ENCODE measurements at regions not wholly inside any gene's neighbourhood (a gene's known extent, or its start where the extent isn't known, plus 50 kb on each side); places are given as distances from the start of the nearest gene placed in this dataset.

- Histone ChIP-seq H3K36me3 (ENCODE audit: insufficient read depth, low read length) (no peaks in the 10 kb centered on the region), H3K4me1 (ENCODE audit: insufficient read depth, low read length) (no peaks in the 10 kb centered on the region), H3K27ac (ENCODE audit: low read depth, low read length) (no peak overlapping the region), H3K4me2 (ENCODE audit: low read length) (no peak overlapping the region), H4K20me1 (ENCODE audit: insufficient read depth, low read length) (no peaks in the 10 kb centered on the region), H3K27me3 (ENCODE audit: insufficient read depth, low read length) (no peaks in the 10 kb centered on the region), H3K79me2 (ENCODE audit: insufficient read depth, low read length) (no peaks in the 10 kb centered on the region), H3K9ac (ENCODE audit: low read length) (no peak overlapping the region), H3K9me3 (ENCODE audit: insufficient read depth, low read depth, low read length) (peaks cover 3% of the 10 kb centered on the region), H3K4me3 (ENCODE audit: insufficient read depth, low read depth, low read length) (no peak overlapping the region), H2AFZ (ENCODE audit: low read depth, low read length) (no peak overlapping the region)
- Mint-ChIP-seq H3K4me3 (ENCODE audit: unreplicated experiment) (no peak overlapping the region), H3K27ac (ENCODE audit: unreplicated experiment) (no peak overlapping the region), H3K4me1 (ENCODE audit: low read depth, unreplicated experiment) (peaks cover 8% of the 10 kb centered on the region), H3K9me3 (ENCODE audit: unreplicated experiment) (no peaks in the 10 kb centered on the region), H3K36me3 (ENCODE audit: low read depth, unreplicated experiment) (no peaks in the 10 kb centered on the region), H3K27me3 (ENCODE audit: low read depth, unreplicated experiment) (no peaks in the 10 kb centered on the region)
- TF ChIP-seq EZH2 (IDR thresholded peaks at IDR 0.05; ENCODE audit: insufficient read depth, low read length) (no peak), CTCF (IDR thresholded peaks at IDR 0.05; ENCODE audit: insufficient read depth, low read depth, low read length) (no peak)
- FAIRE-seq (no peak), DNase-seq (ENCODE audit: low read depth) (peak; percentile 56)
Observed at GRCh38 chr2:14745288-14746076, 113.0 kb downstream of the LRATD1 start.

GRCh38 chr2:14746133-14746532 is 113.6 kb downstream of the LRATD1 start:
- H2AFZ ChIP-seq (ENCODE audit: low read depth, low read length) = no peak overlapping the region
- peaks cover 10% of the 10 kb centered on the region for H3K4me1 Mint-ChIP-seq (ENCODE audit: low read depth, unreplicated experiment)
- H3K9ac ChIP-seq (ENCODE audit: low read length) = no peak overlapping the region
- no peak overlapping the region for H3K27ac ChIP-seq (ENCODE audit: low read depth, low read length)
- H3K4me3 Mint-ChIP-seq (ENCODE audit: unreplicated experiment) = no peak overlapping the region
- H3K36me3 ChIP-seq (ENCODE audit: insufficient read depth, low read length) = no peaks in the 10 kb centered on the region
- H3K79me2 ChIP-seq (ENCODE audit: insufficient read depth, low read length) = no peaks in the 10 kb centered on the region
- DNase-seq (ENCODE audit: low read depth) (no peak), FAIRE-seq (no peak)
- no peaks in the 10 kb centered on the region for H3K4me1 ChIP-seq (ENCODE audit: insufficient read depth, low read length)
- H3K4me3 ChIP-seq (ENCODE audit: insufficient read depth, low read depth, low read length) = no peak overlapping the region
- no peaks in the 10 kb centered on the region for H3K36me3 Mint-ChIP-seq (ENCODE audit: low read depth, unreplicated experiment)
- TF ChIP-seq CTCF (IDR thresholded peaks at IDR 0.05; ENCODE audit: insufficient read depth, low read depth, low read length) (no peak), EZH2 (IDR thresholded peaks at IDR 0.05; ENCODE audit: insufficient read depth, low read length) (no peak)
- H3K27me3 Mint-ChIP-seq (ENCODE audit: low read depth, unreplicated experiment) = no peaks in the 10 kb centered on the region
- H3K4me2 ChIP-seq (ENCODE audit: low read length) = no peak overlapping the region
- H4K20me1 ChIP-seq (ENCODE audit: insufficient read depth, low read length) = no peaks in the 10 kb centered on the region
- H3K27ac Mint-ChIP-seq (ENCODE audit: unreplicated experiment) = no peak overlapping the region
- H3K9me3 Mint-ChIP-seq (ENCODE audit: unreplicated experiment) = no peaks in the 10 kb centered on the region
- H3K27me3 ChIP-seq (ENCODE audit: insufficient read depth, low read length) = no peaks in the 10 kb centered on the region
- H3K9me3 ChIP-seq (ENCODE audit: insufficient read depth, low read depth, low read length) = peaks cover 3% of the 10 kb centered on the region

GRCh38 chr2:14747447-14747846 is 114.9 kb downstream of the LRATD1 start:
- Mint-ChIP-seq H3K4me3 (ENCODE audit: unreplicated experiment) (no peak overlapping the region), H3K9me3 (ENCODE audit: unreplicated experiment) (no peaks in the 10 kb centered on the region), H3K27ac (ENCODE audit: unreplicated experiment) (no peak overlapping the region), H3K4me1 (ENCODE audit: low read depth, unreplicated experiment) (peaks cover 10% of the 10 kb centered on the region), H3K27me3 (ENCODE audit: low read depth, unreplicated experiment) (no peaks in the 10 kb centered on the region), H3K36me3 (ENCODE audit: low read depth, unreplicated experiment) (no peaks in the 10 kb centered on the region)
- Histone ChIP-seq H3K9ac (ENCODE audit: low read length) (no peak overlapping the region), H3K27me3 (ENCODE audit: insufficient read depth, low read length) (no peaks in the 10 kb centered on the region), H3K9me3 (ENCODE audit: insufficient read depth, low read depth, low read length) (peaks cover 3% of the 10 kb centered on the region), H3K36me3 (ENCODE audit: insufficient read depth, low read length) (no peaks in the 10 kb centered on the region), H3K4me2 (ENCODE audit: low read length) (no peak overlapping the region), H2AFZ (ENCODE audit: low read depth, low read length) (no peak overlapping the region), H4K20me1 (ENCODE audit: insufficient read depth, low read length) (no peaks in the 10 kb centered on the region), H3K79me2 (ENCODE audit: insufficient read depth, low read length) (no peaks in the 10 kb centered on the region), H3K4me3 (ENCODE audit: insufficient read depth, low read depth, low read length) (no peak overlapping the region), H3K27ac (ENCODE audit: low read depth, low read length) (no peak overlapping the region), H3K4me1 (ENCODE audit: insufficient read depth, low read length) (no peaks in the 10 kb centered on the region)
- FAIRE-seq (no peak), DNase-seq (ENCODE audit: low read depth) (no peak)
- TF ChIP-seq CTCF (IDR thresholded peaks at IDR 0.05; ENCODE audit: insufficient read depth, low read depth, low read length) (no peak), EZH2 (IDR thresholded peaks at IDR 0.05; ENCODE audit: insufficient read depth, low read length) (no peak)
